Peyer's patch (tissue), 4 donors: ENCODE measurements at regions not wholly inside any gene's neighbourhood (a gene's known extent, or its start where the extent isn't known, plus 50 kb on each side); places are given as distances from the start of the nearest gene placed in this dataset.

Experiments used
- CTCF ChIP-seq, 6 experiments: fragments of 450-650 bp in 4 of 6; fragments of 200-600 bp in 2 of 6; sonication (generic) in 1 of 6; IDR thresholded peaks; one replicate each; pipeline ENCODE4 v1.5.1; 2017 to 2019; ENCODE audit warnings: antibody characterized with exemption in 6 of 6, mild to moderate bottlenecking in 3 of 6, moderate library complexity in 1 of 6
- POLR2A ChIP-seq, 2 donors: fragments of 450-650 bp; IDR thresholded peaks; one replicate each; pipeline ENCODE4 v1.5.1; 2017; ENCODE audit warnings: antibody characterized with exemption in 2 of 2, mild to moderate bottlenecking in 2 of 2, moderate library complexity in 2 of 2

DNA sequence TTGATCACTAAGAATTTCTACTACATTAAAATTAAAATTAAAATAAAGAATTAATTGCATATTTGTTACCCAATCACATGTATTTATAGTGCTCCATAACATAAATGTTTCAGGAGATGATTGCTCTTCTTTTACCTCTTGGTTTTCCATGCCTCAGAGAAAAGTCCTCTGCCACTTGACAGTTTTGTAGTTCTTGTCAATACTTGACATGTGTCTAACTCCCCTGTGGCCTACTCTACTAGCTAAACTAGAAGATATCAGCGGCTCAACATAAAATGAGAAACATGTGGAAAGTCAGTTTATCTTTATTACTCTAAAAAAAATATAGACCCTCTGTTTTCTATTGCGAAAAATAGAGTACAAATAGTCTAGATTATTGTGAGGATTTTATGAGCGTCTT is 650.6 kb upstream of the NUDT12 start:
- TF ChIP-seq CTCF (IDR thresholded peaks at IDR 0.05) (no peak), POLR2A (IDR thresholded peaks at IDR 0.05) (no peak)
